Glutamatergic neuron (in vitro differentiated cells): ENCODE measurements at regions not wholly inside any gene's neighbourhood (a gene's known extent, or its start where the extent isn't known, plus 50 kb on each side); places are given as distances from the start of the nearest gene placed in this dataset.

ENCODE experiments used
- DNase-seq: peaks from one replicate; pipeline ENCODE4 v3.0.0; 2022
- H3K27ac Mint-ChIP-seq: one replicate; pipeline ENCODE4 v1.8.0; 2020; ENCODE audit warnings: mild to moderate bottlenecking, mixed read lengths, inconsistent platforms; ENCODE audit not compliant: unreplicated experiment
- H3K27me3 Mint-ChIP-seq: one replicate; pipeline ENCODE4 v1.8.0; 2020; ENCODE audit warnings: mild to moderate bottlenecking, moderate library complexity, mixed read lengths, inconsistent platforms; ENCODE audit not compliant: unreplicated experiment
- H3K36me3 Mint-ChIP-seq: one replicate; pipeline ENCODE4 v1.8.0; 2020; ENCODE audit warnings: mild to moderate bottlenecking, mixed read lengths, inconsistent platforms; ENCODE audit not compliant: unreplicated experiment
- H3K4me1 Mint-ChIP-seq: one replicate; pipeline ENCODE4 v1.8.0; 2020; ENCODE audit warnings: mild to moderate bottlenecking, low read depth, mixed read lengths, inconsistent platforms; ENCODE audit not compliant: unreplicated experiment
- H3K4me3 Mint-ChIP-seq: one replicate; pipeline ENCODE4 v1.8.0; 2020; ENCODE audit warnings: mild to moderate bottlenecking, mixed read lengths, inconsistent platforms; ENCODE audit not compliant: unreplicated experiment
- H3K9me3 Mint-ChIP-seq: one replicate; pipeline ENCODE4 v1.8.0; 2020; ENCODE audit warnings: mild to moderate bottlenecking, moderate library complexity, mixed read lengths, inconsistent platforms; ENCODE audit not compliant: unreplicated experiment
- CTCF ChIP-seq: fragments of 200-600 bp; sonication (generic); IDR thresholded peaks from one replicate; pipeline ENCODE4 v1.5.0; 2021; ENCODE audit not compliant: partially characterized antibody, unreplicated experiment

GRCh38 chr7:15755061-15755460 lies 68.6 kb upstream of the MEOX2 start:
- no peak overlapping the region for H3K27ac Mint-ChIP-seq
- H3K4me1 Mint-ChIP-seq, result peaks cover 3% of the 10 kb centered on the region
- no peaks in the 10 kb centered on the region for H3K36me3 Mint-ChIP-seq
- TF ChIP-seq CTCF, result no peak
- no peak overlapping the region for H3K4me3 Mint-ChIP-seq
- H3K27me3 Mint-ChIP-seq, result no peaks in the 10 kb centered on the region
- H3K9me3 Mint-ChIP-seq, result no peaks in the 10 kb centered on the region
- DNase-seq, result no peak

GRCh38 chr7:15753887-15754579 lies 67.5 kb upstream of the MEOX2 start:
- TF ChIP-seq CTCF, result no peak
- Mint-ChIP-seq H3K9me3 (peaks cover 1% of the 10 kb centered on the region), H3K4me1 (peaks cover 3% of the 10 kb centered on the region), H3K27me3 (no peaks in the 10 kb centered on the region), H3K27ac (no peak overlapping the region), H3K4me3 (no peak overlapping the region), H3K36me3 (no peaks in the 10 kb centered on the region)
- no peak for DNase-seq

- H3K4me1 Mint-ChIP-seq, result no peaks in the 10 kb centered on the region
- peaks cover 1% of the 10 kb centered on the region for H3K9me3 Mint-ChIP-seq
- H3K36me3 Mint-ChIP-seq, result no peaks in the 10 kb centered on the region
- no peak overlapping the region for H3K27ac Mint-ChIP-seq
- DNase-seq, result no peak
- no peaks in the 10 kb centered on the region for H3K27me3 Mint-ChIP-seq
- no peak for TF ChIP-seq CTCF
- H3K4me3 Mint-ChIP-seq, result no peak overlapping the region
Observed at GRCh38 chr7:15752377-15752776, 65.9 kb upstream of the MEOX2 start.

- no peaks in the 10 kb centered on the region for H3K27me3 Mint-ChIP-seq
- H3K36me3 Mint-ChIP-seq, result no peaks in the 10 kb centered on the region
- H3K4me3 Mint-ChIP-seq, result no peak overlapping the region
- no peak overlapping the region for H3K27ac Mint-ChIP-seq
- H3K9me3 Mint-ChIP-seq, result peaks cover 1% of the 10 kb centered on the region
- TF ChIP-seq CTCF, result no peak
- DNase-seq, result no peak
- H3K4me1 Mint-ChIP-seq, result no peaks in the 10 kb centered on the region
Observed at GRCh38 chr7:15751191-15751701, 64.8 kb upstream of the MEOX2 start.

GRCh38 chr7:15750727-15751126 lies 64.2 kb upstream of the MEOX2 start:
- no peaks in the 10 kb centered on the region for H3K36me3 Mint-ChIP-seq
- TF ChIP-seq CTCF, result no peak
- no peak for DNase-seq
- no peak overlapping the region for H3K4me3 Mint-ChIP-seq
- H3K27me3 Mint-ChIP-seq, result no peaks in the 10 kb centered on the region
- no peaks in the 10 kb centered on the region for H3K4me1 Mint-ChIP-seq
- peaks cover 1% of the 10 kb centered on the region for H3K9me3 Mint-ChIP-seq
- H3K27ac Mint-ChIP-seq, result no peak overlapping the region
